ENCODE measurements at regions not wholly inside any gene's neighbourhood (a gene's known extent, or its start where the extent isn't known, plus 50 kb on each side); places are given as distances from the start of the nearest gene placed in this dataset.
"Not testable (repeated sequence)": the region's sequence is repeated elsewhere in the genome, so short reads cannot be mapped to it uniquely, and the experiment has no call there.

DNA sequence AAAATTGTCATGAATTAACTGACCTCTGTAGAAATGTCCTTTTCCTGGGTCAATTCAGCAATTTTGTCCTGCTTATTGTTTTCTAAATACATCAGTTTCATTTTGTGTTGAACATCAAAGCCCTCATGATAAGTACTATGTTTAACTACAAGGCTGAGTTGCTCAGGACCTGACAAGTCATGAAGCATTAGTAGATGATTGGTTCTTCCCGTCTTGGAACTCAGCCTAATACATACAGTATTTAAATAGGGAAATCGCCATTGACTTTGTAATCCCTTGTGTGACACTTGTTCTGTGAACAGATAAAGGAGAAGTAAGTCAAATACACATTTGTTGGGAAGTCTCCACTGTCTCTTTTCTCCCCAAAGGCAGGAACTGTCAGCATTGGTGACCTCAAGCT is 109.6 kb upstream of the POMZP3 start:
- intact Hi-C loops (cut with DNase I; ENCODE audit: low total_unique reads); H3K4me3 ChIP-seq (ENCODE audit: low read depth, poor library complexity, severe bottlenecking); DNase-seq (ENCODE audit: low spot score in 2 of 2): not testable (repeated sequence)
- WGBS, 2 donors, result 25 to 53% methylated on average over 2 of the region's 2 CpGs

DNA sequence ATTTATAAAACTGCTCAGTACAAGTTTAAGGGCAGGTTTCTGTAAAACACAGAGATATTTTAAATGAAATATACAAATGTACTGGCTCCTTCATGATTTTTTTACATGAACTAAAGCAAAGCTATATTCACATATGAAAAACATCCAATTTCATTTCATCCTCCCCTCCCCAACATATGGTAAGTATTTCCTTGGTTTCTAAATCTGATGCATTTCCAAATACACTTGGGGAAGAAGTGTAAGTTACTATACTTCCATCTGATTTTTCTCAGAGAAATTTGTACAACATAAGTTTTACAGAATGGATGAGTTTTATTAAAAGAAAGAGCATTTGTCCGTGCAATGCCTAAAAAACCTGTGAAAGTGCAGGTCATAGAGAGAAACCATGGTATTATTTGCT is 109.0 kb upstream of the POMZP3 start:
- intact Hi-C loops (cut with DNase I; ENCODE audit: low total_unique reads); DNase-seq (ENCODE audit: low spot score in 2 of 2); H3K4me3 ChIP-seq (ENCODE audit: low read depth, poor library complexity, severe bottlenecking): not testable (repeated sequence)
- WGBS, 2 donors, result 68 to 83% methylated on average over 1 of the region's 1 CpG

DNA sequence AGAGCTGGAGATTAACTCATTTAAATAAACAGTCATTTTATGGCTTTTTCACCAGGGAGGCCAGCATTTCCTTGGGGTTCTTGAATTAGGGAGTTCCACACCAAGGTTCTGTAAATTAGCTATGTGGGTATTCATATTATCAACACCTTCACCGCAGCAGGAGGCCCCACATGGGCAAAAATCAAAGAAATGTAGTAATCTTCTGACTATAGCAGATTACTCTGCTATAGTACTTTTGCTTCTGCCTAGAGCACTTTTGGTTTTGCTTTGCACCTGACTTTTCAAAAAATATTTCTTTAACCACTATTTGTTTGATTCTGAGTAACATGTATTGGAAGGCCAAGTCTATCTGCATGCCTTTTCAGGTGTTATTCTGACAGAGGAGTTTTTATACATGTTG is 108.6 kb upstream of the POMZP3 start:
- H3K4me3 ChIP-seq (ENCODE audit: low read depth, poor library complexity, severe bottlenecking); DNase-seq (ENCODE audit: low spot score in 2 of 2); intact Hi-C loops (cut with DNase I; ENCODE audit: low total_unique reads): not testable (repeated sequence)
- 83 to 89% methylated on average over 1 of the region's 1 CpG for WGBS, 2 donors

DNA sequence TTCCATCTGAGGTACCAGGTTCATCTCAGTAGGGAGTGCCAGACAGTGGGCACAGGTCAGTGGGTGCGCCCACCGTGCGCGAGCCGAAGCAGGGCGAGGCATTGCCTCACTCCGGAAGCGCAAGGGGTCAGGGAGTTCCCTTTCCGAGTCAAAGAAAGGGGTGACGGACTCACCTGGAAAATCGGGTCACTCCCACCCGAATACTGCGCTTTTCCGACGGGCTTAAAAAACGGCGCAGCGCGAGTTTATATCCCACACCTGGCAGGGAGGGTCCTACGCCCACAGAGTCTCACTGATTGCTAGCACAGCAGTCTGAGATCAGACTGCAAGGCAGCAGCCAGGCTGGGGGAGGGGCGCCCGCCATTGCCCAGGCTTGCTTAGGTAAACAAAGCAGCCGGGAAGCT is 101.5 kb upstream of the POMZP3 start:
- 84 to 93% methylated on average over 20 to 23 of the region's 23 CpGs for WGBS, 2 donors
- intact Hi-C loops (cut with DNase I; ENCODE audit: low total_unique reads); H3K4me3 ChIP-seq (ENCODE audit: low read depth, poor library complexity, severe bottlenecking); DNase-seq (ENCODE audit: low spot score in 2 of 2): not testable (repeated sequence)

DNA sequence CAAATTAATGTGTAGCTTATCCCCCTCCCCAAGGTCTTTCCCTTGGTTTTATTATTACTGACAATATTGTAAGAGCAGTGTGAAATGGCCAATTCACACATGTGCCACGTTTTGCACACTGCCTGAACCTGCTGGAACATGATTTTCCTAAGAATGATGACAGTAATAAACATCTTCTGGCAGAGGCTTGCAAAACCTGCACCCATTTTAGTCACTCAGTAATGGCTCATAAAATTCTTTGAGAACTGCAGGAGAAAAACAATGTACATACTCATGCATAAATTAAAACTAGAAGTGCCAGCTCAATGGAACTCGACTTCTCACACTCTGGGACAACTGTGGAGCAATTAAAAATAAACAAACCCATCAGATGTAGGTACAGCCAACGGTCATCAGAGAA is 96.8 kb upstream of the POMZP3 start:
- WGBS, 2 donors, result 26 to 36% methylated on average over 2 of the region's 3 CpGs
- H3K4me3 ChIP-seq (ENCODE audit: low read depth, poor library complexity, severe bottlenecking); intact Hi-C loops (cut with DNase I; ENCODE audit: low total_unique reads); DNase-seq (ENCODE audit: low spot score in 2 of 2): not testable (repeated sequence)

DNA sequence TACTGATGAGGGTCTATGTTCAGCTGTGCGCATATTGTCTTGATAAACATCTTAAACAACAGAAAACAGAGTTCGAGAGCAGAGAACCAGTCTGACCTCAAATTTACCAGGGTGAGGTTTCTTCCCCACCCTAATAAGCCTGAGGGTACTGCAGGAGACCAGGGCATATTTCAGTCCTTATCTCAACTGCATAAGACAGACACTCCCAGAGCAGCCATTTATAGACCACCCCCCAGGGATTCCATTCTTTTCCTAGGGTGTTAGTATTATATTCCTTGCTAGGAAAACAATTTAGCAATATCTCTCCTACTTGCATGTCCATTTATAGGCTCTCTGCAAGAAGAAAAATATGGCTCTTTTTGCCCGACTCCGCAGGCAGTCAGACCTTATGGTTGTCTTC is 89.5 kb upstream of the POMZP3 start:
- intact Hi-C loops (cut with DNase I; ENCODE audit: low total_unique reads); H3K4me3 ChIP-seq (ENCODE audit: low read depth, poor library complexity, severe bottlenecking): not testable (repeated sequence)
- 84 to 95% methylated on average over 4 of the region's 4 CpGs for WGBS, 2 donors

DNA sequence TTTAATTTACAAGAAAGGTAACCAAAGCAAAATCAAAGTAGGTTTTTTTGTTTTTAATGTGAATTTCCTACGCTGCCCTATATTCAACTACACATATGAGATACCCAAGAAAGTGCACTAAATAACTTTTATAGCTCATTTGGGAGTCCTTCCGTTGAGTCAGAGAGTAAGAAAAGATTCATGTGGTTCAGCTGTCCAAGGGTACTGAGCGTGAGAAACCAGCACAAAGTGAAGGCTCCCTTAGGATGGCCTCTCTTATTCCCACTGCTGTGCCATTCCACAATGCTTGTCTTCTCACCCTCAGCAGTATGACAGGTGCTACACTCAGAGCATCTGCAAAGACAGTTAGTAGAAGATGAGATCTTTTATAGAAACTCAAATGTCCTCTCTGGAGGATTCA is 85.8 kb upstream of the POMZP3 start:
- H3K4me3 ChIP-seq (ENCODE audit: low read depth, poor library complexity, severe bottlenecking); DNase-seq (ENCODE audit: low spot score in 2 of 2); intact Hi-C loops (cut with DNase I; ENCODE audit: low total_unique reads): not testable (repeated sequence)
- WGBS, 2 donors, result 75 to 80% methylated on average over 3 of the region's 3 CpGs

More for the DNA sequence above, 89.5 kb upstream of the POMZP3 start:
- not testable (repeated sequence) for DNase-seq (ENCODE audit: low spot score in 2 of 2)

DNA sequence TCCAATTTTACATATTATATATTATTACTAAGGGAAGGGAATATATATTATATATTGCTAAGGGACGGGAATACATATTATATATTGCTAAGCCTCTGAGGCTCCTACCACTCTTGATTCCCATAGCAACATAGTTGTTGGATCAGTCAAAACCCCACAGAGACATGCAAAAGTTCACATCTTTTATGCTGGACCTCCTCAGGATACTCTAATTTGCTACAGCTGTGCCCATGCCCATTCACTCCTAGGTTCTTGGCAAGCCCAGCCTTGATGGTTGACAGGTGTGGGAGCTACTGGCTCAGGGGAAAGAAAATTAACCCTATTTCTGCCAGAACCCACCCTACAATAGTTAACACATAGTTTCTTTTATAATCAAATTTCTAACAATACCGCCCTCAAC is 84.6 kb upstream of the POMZP3 start:
- DNase-seq (ENCODE audit: low spot score in 2 of 2); intact Hi-C loops (cut with DNase I; ENCODE audit: low total_unique reads); H3K4me3 ChIP-seq (ENCODE audit: low read depth, poor library complexity, severe bottlenecking): not testable (repeated sequence)
- 78 to 84% methylated on average over 2 of the region's 2 CpGs for whole genome bisulfite sequencing, 2 donors

DNA sequence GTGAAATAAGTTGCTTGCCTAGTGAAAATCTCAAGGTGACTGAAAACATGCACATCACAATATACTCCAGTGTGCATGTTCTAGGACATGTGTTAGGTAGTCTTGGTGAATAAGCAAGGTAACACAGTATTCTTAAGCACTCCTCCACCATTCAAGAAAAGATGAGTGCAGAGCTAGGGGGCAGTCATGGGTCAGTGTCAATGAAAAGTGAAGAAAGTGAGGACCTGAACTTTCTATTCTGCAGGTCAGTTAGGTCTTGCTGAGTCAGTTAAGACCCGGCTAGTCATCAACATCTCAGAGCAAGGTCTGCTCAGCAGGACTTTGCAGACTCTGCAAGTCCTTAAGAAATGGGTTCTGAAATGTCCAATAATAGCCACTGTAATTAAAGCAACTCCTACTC is 82.6 kb upstream of the POMZP3 start:
- intact Hi-C loops (cut with DNase I; ENCODE audit: low total_unique reads); H3K4me3 ChIP-seq (ENCODE audit: low read depth, poor library complexity, severe bottlenecking); DNase-seq (ENCODE audit: low spot score in 2 of 2): not testable (repeated sequence)
- 89 to 92% methylated on average over 1 of the region's 1 CpG for WGBS, 2 donors

DNA sequence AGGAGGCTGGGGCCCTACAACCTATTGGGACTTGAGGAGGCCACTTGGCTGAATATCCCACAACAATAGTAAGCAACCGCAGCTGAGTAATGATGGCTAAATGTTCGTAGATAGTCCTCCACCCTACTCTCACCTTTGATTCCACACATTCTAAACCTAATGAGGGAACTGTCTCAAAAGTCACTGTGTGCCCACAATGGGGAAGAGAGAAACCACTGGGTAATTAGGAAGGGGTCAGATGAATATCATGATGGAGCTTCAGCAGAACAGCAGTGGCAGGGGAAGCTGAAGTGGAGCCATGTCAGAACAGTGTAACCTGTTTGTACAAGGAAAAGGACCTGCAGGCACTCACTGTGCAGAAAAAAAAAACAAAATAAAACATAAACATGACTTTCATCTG is 81.4 kb upstream of the POMZP3 start:
- 91 to 96% methylated on average over 2 of the region's 2 CpGs for WGBS, 2 donors
- H3K4me3 ChIP-seq (ENCODE audit: low read depth, poor library complexity, severe bottlenecking); intact Hi-C loops (cut with DNase I; ENCODE audit: low total_unique reads); DNase-seq (ENCODE audit: low spot score in 2 of 2): not testable (repeated sequence)

DNA sequence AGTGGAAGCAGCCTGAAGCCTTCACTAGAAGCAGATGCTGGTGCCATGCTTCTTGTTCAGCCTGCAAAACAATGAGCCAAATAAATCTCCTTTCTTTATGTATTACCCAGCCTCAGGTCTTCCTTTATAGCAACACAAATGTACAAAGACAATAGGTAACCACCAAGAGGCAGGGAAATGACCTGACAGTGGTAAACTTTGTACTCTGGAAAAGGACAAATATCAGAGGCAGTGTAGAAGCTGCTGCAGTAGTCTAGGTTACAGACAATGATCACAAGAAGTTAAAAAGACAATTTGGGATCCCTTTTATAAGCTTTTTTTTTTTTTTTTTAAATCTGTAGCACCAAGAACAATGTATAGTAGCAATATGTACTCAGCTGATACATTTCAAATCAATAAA is 76.7 kb upstream of the POMZP3 start:
- intact Hi-C loops (cut with DNase I; ENCODE audit: low total_unique reads); H3K4me3 ChIP-seq (ENCODE audit: low read depth, poor library complexity, severe bottlenecking); DNase-seq (ENCODE audit: low spot score in 2 of 2): not testable (repeated sequence)

DNA sequence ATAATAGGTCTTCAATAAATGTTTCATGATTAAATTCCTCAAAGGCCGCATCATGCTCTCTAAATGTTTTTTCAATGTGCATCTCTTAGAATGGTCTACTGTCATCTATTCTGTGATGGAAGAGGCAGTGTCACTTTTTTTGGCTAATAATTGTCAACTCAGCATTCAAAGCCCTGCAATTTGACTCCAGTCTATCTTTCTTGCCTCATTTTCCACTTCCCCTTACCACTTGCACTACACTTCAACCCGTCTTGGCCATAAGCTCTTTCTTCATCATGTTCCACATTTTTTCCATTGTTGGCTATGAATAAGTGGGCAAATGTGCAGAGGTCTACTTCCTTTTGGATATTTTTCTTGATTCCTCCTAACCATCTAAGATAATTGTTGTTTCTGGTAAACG is 59.2 kb upstream of the POMZP3 start:
- intact Hi-C loops (cut with DNase I; ENCODE audit: low total_unique reads); DNase-seq (ENCODE audit: low spot score in 2 of 2); H3K4me3 ChIP-seq (ENCODE audit: low read depth, poor library complexity, severe bottlenecking): not testable (repeated sequence)
- WGBS, 2 donors, result 81 to 94% methylated on average over 3 of the region's 3 CpGs

DNA sequence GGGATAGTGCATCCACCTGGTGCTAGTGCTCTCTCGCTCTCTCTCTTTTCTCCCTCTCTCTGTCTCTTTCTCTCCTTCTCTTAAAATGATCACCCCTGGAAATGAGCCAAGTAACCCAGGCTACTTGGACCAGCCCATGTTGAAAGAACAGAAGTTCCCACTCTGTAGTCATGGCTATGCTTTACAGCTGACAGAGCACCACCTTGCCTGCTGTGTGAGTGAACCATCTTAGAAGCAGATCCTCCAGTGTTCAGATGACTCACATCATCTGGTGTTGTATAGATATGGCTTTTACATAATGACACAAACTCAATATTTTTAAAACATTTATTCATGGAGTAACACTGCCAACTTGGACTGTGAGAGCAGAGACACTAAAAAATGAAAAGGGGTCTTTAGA is 57.7 kb upstream of the POMZP3 start:
- WGBS, 2 donors, result 89 to 100% methylated on average over 1 of the region's 1 CpG
- intact Hi-C loops (cut with DNase I; ENCODE audit: low total_unique reads); H3K4me3 ChIP-seq (ENCODE audit: low read depth, poor library complexity, severe bottlenecking); DNase-seq (ENCODE audit: low spot score in 2 of 2): not testable (repeated sequence)

DNA sequence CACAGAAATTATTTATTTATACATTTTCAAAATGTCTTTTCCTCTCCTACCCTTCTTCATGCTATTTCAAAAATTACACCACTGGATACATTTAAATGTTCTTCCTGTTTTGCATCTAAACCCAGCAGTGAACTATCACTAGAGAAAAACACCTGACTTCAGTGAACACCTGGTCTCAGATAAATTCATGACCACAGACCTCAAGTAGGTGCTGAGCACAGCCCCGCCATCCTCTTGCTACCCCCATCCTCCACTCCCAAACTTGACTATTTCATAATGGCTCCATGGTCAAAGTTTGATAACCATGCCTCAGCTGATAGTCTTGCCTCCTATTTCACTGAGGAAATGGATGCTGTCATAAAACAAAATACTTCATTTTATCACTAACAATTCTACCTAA is 56.6 kb upstream of the POMZP3 start:
- H3K4me3 ChIP-seq (ENCODE audit: low read depth, poor library complexity, severe bottlenecking); intact Hi-C loops (cut with DNase I; ENCODE audit: low total_unique reads); DNase-seq (ENCODE audit: low spot score in 2 of 2): not testable (repeated sequence)
- 86 to 100% methylated on average over 1 of the region's 1 CpG for WGBS, 2 donors

DNA sequence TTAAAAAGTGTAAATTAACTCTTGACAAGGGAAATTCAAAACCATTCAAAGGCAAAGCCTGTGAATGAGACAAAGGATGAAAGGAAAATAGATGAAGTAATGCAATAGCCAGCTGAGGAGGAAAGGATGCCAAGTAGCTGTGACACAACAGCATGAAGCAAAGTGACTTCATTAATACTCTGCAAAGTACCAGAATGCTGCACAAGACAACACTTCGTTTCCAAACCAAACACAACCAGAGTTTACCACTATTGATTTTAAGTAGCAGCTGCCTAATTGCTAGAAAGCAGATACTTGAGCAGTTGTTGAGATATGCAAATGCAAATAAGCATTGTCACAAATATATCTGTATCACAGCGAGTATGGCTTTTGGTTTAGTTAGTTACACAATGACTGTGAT is 54.7 kb upstream of the POMZP3 start:
- WGBS, 2 donors, result 64 to 70% methylated on average over 2 of the region's 2 CpGs
- intact Hi-C loops (cut with DNase I; ENCODE audit: low total_unique reads); H3K4me3 ChIP-seq (ENCODE audit: low read depth, poor library complexity, severe bottlenecking); DNase-seq (ENCODE audit: low spot score in 2 of 2): not testable (repeated sequence)

DNA sequence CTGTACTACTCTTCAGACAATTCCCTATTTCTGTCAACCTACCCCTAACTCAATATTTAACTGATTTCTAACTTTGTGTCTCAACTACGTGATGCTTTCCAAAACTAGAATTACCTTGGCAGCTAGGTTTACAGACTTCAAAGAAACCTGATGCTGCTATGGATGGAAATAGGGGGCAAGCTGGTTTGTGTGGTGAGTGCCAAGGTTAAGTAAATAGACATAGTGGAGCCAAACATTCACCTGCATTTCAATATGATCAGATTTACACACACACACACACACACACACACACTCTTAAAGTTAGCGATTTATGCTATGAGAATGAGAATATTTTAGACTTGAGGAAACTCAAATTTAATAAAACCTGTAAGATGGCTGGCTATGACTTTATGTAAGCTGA is 52.1 kb upstream of the POMZP3 start:
- intact Hi-C loops (cut with DNase I; ENCODE audit: low total_unique reads); DNase-seq (ENCODE audit: low spot score in 2 of 2): not testable (repeated sequence)
- WGBS, 2 donors, result 81 to 88% methylated on average over 2 of the region's 2 CpGs

More for the DNA sequence above, 52.1 kb upstream of the POMZP3 start:
- H3K4me3 ChIP-seq (ENCODE audit: low read depth, poor library complexity, severe bottlenecking), result not testable (repeated sequence)

Measured in lower leg skin (tissue), 3 donors.